Glutamatergic neuron (in vitro differentiated cells): ENCODE measurements at regions not wholly inside any gene's neighbourhood (a gene's known extent, or its start where the extent isn't known, plus 50 kb on each side); places are given as distances from the start of the nearest gene placed in this dataset.

Source experiments
- DNase-seq: peaks from one replicate; pipeline ENCODE4 v3.0.0; 2022
- H3K27ac Mint-ChIP-seq: one replicate; pipeline ENCODE4 v1.8.0; 2020; ENCODE audit warnings: mild to moderate bottlenecking, mixed read lengths, inconsistent platforms; ENCODE audit not compliant: unreplicated experiment
- H3K27me3 Mint-ChIP-seq: one replicate; pipeline ENCODE4 v1.8.0; 2020; ENCODE audit warnings: mild to moderate bottlenecking, moderate library complexity, mixed read lengths, inconsistent platforms; ENCODE audit not compliant: unreplicated experiment
- H3K36me3 Mint-ChIP-seq: one replicate; pipeline ENCODE4 v1.8.0; 2020; ENCODE audit warnings: mild to moderate bottlenecking, mixed read lengths, inconsistent platforms; ENCODE audit not compliant: unreplicated experiment
- H3K4me1 Mint-ChIP-seq: one replicate; pipeline ENCODE4 v1.8.0; 2020; ENCODE audit warnings: mild to moderate bottlenecking, low read depth, mixed read lengths, inconsistent platforms; ENCODE audit not compliant: unreplicated experiment
- H3K4me3 Mint-ChIP-seq: one replicate; pipeline ENCODE4 v1.8.0; 2020; ENCODE audit warnings: mild to moderate bottlenecking, mixed read lengths, inconsistent platforms; ENCODE audit not compliant: unreplicated experiment
- H3K9me3 Mint-ChIP-seq: one replicate; pipeline ENCODE4 v1.8.0; 2020; ENCODE audit warnings: mild to moderate bottlenecking, moderate library complexity, mixed read lengths, inconsistent platforms; ENCODE audit not compliant: unreplicated experiment
- CTCF ChIP-seq: fragments of 200-600 bp; sonication (generic); IDR thresholded peaks from one replicate; pipeline ENCODE4 v1.5.0; 2021; ENCODE audit not compliant: partially characterized antibody, unreplicated experiment

- peaks cover 14% of the 10 kb centered on the region for H3K36me3 Mint-ChIP-seq
- H3K4me1 Mint-ChIP-seq, result no peaks in the 10 kb centered on the region
- no peak overlapping the region for H3K4me3 Mint-ChIP-seq
- H3K9me3 Mint-ChIP-seq, result peaks cover 5% of the 10 kb centered on the region
- TF ChIP-seq CTCF, result no peak
- H3K27ac Mint-ChIP-seq, result no peak overlapping the region
- H3K27me3 Mint-ChIP-seq, result peaks cover 1% of the 10 kb centered on the region
- DNase-seq, result no peak
Measured at GRCh38 chr22:33996824-33997223, 76.5 kb upstream of the LARGE1 start.

GRCh38 chr22:34000879-34001526, 80.7 kb upstream of the LARGE1 start:
- TF ChIP-seq CTCF, result no peak
- no peak overlapping the region for H3K4me3 Mint-ChIP-seq
- H3K9me3 Mint-ChIP-seq, result peaks cover 5% of the 10 kb centered on the region
- no peak for DNase-seq
- peaks cover 1% of the 10 kb centered on the region for H3K27me3 Mint-ChIP-seq
- no peaks in the 10 kb centered on the region for H3K4me1 Mint-ChIP-seq
- peaks cover 29% of the 10 kb centered on the region for H3K36me3 Mint-ChIP-seq
- H3K27ac Mint-ChIP-seq, result no peak overlapping the region

GRCh38 chr22:34001701-34002466, 81.6 kb upstream of the LARGE1 start:
- DNase-seq, result no peak

GRCh38 chr22:34004058-34004457, 83.8 kb upstream of the LARGE1 start:
- peaks cover 22% of the 10 kb centered on the region for H3K36me3 Mint-ChIP-seq
- DNase-seq, result no peak
- H3K27ac Mint-ChIP-seq, result no peak overlapping the region
- H3K4me1 Mint-ChIP-seq, result no peaks in the 10 kb centered on the region
- H3K4me3 Mint-ChIP-seq, result no peak overlapping the region
- no peaks in the 10 kb centered on the region for H3K27me3 Mint-ChIP-seq
- no peak for TF ChIP-seq CTCF
- H3K9me3 Mint-ChIP-seq, result peaks cover 3% of the 10 kb centered on the region

More at GRCh38 chr22:34001701-34002466, 81.6 kb upstream of the LARGE1 start:
- no peak overlapping the region for H3K4me3 Mint-ChIP-seq
- TF ChIP-seq CTCF, result no peak
- peaks cover 29% of the 10 kb centered on the region for H3K36me3 Mint-ChIP-seq
- H3K27me3 Mint-ChIP-seq, result peaks cover 1% of the 10 kb centered on the region
- H3K27ac Mint-ChIP-seq, result no peak overlapping the region
- no peaks in the 10 kb centered on the region for H3K4me1 Mint-ChIP-seq
- peaks cover 5% of the 10 kb centered on the region for H3K9me3 Mint-ChIP-seq

GRCh38 chr22:34010259-34010658, 90.0 kb upstream of the LARGE1 start:
- DNase-seq, result no peak
- peaks cover 1% of the 10 kb centered on the region for H3K27me3 Mint-ChIP-seq
- no peaks in the 10 kb centered on the region for H3K4me1 Mint-ChIP-seq
- H3K27ac Mint-ChIP-seq, result no peak overlapping the region
- H3K4me3 Mint-ChIP-seq, result no peak overlapping the region
- peaks cover 9% of the 10 kb centered on the region for H3K36me3 Mint-ChIP-seq
- no peaks in the 10 kb centered on the region for H3K9me3 Mint-ChIP-seq
- TF ChIP-seq CTCF, result no peak
